ENCODE measurements at regions not wholly inside any gene's neighbourhood (a gene's known extent, or its start where the extent isn't known, plus 50 kb on each side); places are given as distances from the start of the nearest gene placed in this dataset.
"Not testable (repeated sequence)": the region's sequence is repeated elsewhere in the genome, so short reads cannot be mapped to it uniquely, and the experiment has no call there.

- DNase-seq: no peak
These were observed 680.7 kb downstream of the NR4A2 start for GRCh38 chr2:155651851-155652250.

GRCh38 chr2:155645791-155646190 is 686.7 kb downstream of the NR4A2 start:
- DNase-seq: no peak

GRCh38 chr2:155643056-155643775 is 689.3 kb downstream of the NR4A2 start:
- no peak for DNase-seq

- DNase-seq: no peak
These were observed 698.5 kb downstream of the NR4A2 start for GRCh38 chr2:155633887-155634570.

- DNase-seq: no peak
These were observed 699.3 kb downstream of the NR4A2 start for GRCh38 chr2:155633060-155633839.

DNA sequence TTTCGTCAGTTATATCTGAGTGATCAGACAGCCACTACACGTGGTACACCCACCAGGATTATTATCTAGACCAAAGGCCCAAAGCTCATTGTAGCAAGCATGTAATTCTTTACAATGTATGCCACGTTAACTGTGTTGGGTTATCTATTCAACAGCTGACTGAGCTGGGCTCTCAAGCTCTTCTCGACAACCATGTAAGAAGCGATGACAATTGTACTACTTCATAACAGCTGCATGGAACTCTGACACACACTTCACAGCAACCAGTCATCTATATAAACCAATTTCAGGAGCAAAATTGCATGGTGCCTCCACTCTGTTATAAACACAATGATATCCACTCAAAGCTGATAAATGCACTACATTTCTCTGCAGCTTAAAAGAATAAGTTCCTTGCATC is 701.8 kb downstream of the NR4A2 start:
- no peak for DNase-seq

DNA sequence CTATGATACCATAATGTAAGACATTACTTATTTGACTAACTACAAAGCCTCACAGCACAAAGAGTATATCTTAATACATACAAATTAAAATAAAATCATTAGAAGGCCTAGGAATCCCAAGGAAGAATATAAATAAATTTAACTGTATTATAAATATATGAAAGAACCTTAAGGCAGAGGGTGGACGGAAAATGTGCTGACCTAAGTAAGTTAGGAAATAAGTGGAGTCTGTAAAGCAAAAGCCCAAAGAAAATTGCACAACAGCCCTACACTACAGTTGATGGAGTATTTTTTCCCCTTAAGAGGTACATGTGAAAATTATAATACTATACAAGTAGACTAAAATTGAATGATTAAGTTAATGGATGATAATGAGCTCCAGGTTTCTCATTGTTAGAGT is 710.1 kb downstream of the NR4A2 start:
- DNase-seq: no peak

DNA sequence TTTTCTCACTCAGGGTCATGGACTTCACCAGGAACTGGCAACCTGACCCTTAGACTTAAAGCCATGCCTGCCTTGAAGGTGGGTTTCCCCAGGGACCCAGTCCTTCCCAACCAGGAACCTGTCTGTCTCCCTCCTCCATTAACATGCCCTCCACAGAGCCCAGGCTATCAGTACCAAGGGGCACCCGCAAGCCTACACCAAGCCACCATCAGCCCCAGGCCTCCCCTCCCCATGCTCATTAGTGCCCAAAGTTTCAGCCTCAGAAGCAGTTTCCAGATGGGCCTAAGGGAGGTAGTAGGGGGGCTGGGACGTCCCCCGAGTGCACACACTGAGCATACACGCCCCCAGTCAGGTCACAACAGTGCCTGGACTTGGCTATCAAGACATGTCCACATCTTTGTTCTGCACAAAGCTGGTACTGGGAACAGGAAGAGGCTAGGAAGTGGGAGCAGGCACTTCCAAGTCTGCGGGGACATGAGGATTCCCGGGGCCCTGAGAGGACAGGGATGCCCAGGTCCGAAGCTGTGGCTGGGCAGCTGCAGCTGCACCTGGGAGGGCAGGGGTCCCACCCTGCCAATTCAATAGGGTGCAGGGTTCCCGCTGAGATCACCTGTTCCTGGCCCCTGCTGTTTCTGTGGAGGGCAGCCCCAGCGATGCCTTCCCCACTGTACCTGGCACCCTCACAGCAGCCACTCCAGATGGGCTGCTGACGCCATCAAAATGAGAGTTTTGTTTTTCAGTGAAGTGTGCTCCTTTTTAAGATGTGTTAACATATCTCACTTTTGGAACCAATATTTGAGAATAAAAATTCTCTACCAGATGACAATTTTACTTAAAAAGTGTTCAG is 731.4 kb downstream of the NR4A2 start:
- no peak for DNase-seq

DNA sequence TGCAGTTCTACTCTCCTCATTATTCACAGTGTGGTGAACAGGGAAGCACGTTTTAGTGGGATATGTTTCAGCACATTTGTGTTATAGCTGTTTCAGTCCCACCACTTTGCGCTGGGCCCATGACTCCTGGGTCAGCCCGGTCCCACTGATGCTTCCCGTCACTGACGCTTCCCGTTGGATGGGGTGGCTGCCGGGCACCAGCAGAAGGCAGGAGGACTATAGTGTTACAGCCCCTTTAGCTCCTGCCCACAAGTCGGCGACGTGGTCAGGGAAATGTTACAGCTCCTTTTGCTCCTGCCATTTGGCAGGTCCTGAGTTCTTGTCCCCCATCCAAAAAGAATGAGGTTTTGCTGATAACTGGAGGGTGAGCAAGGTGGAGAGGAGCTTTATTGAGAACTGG is 732.2 kb downstream of the NR4A2 start:
- no peak for DNase-seq

- no peak for DNase-seq
These were observed 732.7 kb downstream of the NR4A2 start for GRCh38 chr2:155599834-155600233.

- no peak for DNase-seq
These were observed 748.8 kb downstream of the NR4A2 start for GRCh38 chr2:155583674-155584195.

DNA sequence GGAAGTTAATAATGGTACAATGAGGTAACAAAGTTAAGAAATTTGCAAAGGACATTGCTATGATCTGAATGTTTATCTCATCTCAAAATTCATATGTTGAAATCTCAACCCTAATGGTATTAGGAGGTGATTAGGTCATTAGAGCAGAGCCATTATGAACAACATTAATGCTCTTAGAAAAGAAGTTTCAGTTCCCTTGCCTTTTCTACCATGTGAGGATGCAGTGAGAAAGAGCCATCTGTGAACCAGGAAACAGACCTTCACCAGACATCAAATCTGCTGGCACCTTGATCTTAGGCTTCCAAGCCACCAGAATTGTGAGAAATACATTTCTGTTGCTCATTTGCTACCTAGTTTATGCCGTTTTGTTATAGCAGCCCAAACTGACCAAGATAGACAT is 757.6 kb downstream of the NR4A2 start:
- DNase-seq: no peak

- DNase-seq: no peak
These were observed 785.0 kb downstream of the NR4A2 start for GRCh38 chr2:155547571-155547970.

DNA sequence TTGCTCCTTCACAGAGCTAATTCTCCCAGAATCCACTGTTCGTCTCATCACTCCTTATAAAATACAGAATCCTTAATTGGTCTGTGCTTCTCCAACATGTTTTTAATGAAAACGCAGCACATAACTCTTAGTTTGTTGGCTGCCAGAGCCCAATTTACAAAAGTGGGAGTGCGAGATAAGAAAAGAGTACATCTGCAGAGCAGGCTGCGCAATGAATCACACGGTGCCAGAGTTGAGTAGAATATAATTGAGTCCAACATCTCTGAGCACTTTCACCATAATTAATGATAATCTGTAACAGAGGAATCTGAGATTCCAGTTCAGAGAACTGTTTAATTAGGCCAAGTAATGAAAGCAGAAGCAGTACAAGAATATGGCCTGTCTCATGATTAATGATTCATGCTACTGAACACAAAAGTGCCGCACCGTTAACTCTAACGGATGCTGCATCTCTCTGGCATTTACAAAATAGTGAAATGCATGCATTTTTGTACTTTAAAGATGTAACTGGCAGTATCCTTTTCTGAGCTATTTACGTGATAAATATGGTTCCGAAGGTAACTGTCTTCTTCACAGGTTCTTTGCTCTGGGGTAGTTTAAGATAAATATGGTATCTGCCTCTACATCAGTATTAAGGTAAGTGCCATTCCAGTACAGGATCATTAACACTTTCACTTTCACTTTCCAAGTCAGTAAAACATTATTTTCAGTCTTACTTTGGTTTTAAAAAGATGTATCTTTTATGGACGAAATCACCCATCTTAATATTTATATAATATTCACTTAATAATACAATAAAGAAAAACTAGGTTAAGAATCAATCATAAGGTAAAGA is 785.6 kb downstream of the NR4A2 start:
- DNase-seq: no peak

DNA sequence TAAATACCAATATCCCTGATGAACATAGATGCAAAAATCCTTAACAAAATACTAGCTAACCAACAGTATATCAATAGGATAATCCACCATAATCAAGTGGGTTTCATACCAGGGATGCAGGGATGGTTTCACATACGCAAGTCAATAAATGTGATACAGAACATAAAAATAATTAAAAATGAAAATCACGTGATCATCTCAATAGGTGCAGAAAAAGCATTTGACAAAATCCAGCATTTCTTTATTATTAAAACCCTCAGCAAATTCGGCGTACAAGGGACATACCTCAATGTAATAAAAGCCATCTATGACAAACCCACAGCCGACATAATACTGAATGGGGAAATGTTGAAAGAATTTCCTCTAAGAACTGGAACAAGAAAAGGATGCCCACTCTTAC is 793.5 kb downstream of the NR4A2 start:
- not testable (repeated sequence) for DNase-seq

- DNase-seq: no peak
These were observed 804.5 kb downstream of the NR4A2 start for GRCh38 chr2:155528034-155528433.

DNA sequence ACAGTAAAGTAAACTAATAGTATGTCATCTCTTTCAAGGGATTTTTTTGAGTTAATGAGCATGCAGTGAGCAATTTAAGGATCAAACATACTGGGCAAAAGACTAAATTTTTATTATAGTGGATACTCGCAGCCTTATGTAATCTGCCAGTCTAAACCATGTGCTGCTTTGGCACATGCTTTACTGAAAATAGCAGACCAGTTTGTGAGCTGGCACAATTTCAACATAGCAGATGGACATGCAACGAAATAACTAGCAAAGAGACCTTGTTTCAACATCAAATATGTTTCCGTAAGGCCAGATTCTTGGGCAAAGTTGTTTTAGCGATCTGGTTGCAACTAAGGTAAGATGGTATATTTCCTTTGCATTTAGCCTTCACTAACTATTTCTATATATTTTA is 807.3 kb downstream of the NR4A2 start:
- DNase-seq: no peak

GRCh38 chr2:155519529-155520130 is 812.9 kb downstream of the NR4A2 start:
- DNase-seq: no peak

GRCh38 chr2:155518094-155518493 is 814.4 kb downstream of the NR4A2 start:
- DNase-seq: no peak

DNA sequence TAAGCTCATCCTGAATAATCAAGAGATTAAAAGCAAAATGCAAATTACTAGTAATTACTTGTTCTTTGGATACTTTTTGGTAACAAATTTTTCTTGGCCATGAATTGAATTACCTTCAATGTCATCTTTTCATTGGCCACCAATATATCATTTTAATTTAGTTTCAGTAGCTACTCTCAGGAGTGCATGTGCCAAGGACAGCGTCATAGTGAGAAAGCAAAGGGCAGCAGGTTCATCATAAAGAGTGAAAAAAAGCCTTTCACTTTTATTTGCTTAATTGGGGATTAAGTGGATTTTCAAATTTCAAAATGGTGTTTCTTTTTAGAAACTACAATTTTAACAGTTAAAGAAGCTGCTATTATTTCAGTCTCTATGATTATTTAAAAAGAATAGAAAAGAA is 815.2 kb downstream of the NR4A2 start:
- no peak for DNase-seq

DNA sequence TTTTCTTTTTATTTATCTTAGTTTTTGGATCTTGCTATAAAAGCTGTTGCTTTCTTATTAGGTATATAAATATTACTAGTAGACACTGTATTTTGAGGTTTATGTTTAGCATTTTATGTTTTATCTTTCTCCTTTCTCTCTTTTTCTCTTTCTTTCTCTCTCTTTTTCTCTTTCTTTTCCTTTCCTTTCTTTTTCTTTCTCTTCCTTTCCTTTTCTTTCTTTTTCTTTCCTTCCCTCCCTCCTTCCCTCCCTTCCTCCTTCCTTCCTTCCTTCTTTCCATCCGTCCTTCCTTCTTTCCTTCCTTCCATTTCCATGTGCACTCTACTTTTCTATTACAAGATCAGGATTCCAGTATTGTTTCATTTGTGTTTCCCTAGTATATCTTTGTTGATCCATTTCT is 814.8 kb downstream of the KCNJ3 start:
- no peak for DNase-seq
